C4-2B (cell line): ENCODE measurements at regions not wholly inside any gene's neighbourhood (a gene's known extent, or its start where the extent isn't known, plus 50 kb on each side); places are given as distances from the start of the nearest gene placed in this dataset.

Experiments used
- CTCF ChIP-seq: fragments of 450-650 bp; conservative IDR thresholded peaks from 2 replicates; pipeline ENCODE4 v1.5.1; 2017; ENCODE audit warnings: mild to moderate bottlenecking
- ZFX ChIP-seq: fragments of 450-650 bp; IDR thresholded peaks from 2 replicates; pipeline ENCODE4 v1.6.1; 2017

GRCh38 chr5:34516166-34516565, 140.0 kb upstream of the RAI14 start:
- TF ChIP-seq CTCF: no peak
- no peak for TF ChIP-seq ZFX
